NOMO-1 treated with dmso at 0.1 percent for 144 hours (cell line): ENCODE measurements at regions not wholly inside any gene's neighbourhood (a gene's known extent, or its start where the extent isn't known, plus 50 kb on each side); places are given as distances from the start of the nearest gene placed in this dataset.
"Not testable (repeated sequence)": the region's sequence is repeated elsewhere in the genome, so short reads cannot be mapped to it uniquely, and the experiment has no call there.

Experiments used
- DNase-seq: peaks from one replicate; lab custom pipeline; 2025; ENCODE audit not compliant: unreplicated experiment; lab: John Stamatoyannopoulos, UW

- DNase-seq: no peak
Observed at GRCh38 chr2:8594731-8595427, 87.0 kb upstream of the ID2 start.

DNA sequence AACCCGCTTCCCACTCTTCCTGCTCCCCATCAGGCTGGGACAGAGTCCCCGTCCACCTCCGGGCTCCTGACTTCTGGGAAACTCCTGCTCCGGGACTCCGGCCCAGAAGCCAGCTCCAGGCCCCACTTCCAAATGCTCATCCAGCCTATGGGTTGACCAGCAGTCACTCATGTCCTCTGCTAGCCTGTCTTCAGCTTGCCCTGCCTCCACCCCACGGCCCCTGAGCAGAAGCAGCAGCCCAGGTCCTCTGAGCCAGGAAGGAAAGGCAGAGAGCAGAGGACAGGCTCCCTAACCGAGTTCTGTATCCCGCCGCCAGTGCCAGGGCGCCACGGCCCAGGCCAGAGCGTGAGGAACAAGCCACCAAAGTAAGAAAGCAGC, 86.4 kb upstream of the ID2 start:
- no peak for DNase-seq

GRCh38 chr2:8595811-8596600, 85.8 kb upstream of the ID2 start:
- no peak for DNase-seq

- no peak for DNase-seq
Observed at GRCh38 chr2:8597094-8597493, 84.8 kb upstream of the ID2 start.

DNA sequence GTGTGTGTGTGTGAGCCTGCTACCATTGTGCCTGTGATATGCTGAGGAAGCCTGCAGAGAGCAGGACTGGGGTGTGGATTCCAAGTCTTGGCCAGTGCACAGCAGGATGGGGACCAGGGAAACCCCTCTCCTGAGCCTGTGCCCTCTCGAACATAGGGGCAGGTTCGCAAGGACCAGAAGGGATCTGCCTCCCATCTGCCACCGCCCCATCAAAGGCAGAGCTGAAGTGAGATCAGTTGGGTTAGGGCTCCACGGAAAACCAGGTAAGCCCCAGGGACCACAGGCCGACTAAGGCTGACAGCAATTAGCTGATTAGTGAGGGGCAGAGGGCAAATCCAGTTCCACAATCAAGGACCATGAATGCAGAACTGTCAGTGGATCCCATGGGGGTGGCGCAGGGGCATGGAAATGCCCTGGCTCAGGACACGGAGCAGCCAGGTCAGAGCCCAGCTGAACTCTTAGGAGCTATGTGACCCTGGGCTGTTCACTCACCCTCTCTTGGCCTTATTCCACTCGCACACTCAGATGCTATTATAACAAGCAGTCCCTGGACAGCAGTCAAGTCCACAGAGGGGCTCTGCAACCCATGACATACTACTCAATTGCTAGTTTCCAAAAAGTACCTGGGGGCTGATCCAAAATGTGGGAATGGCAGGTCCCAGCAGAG, 84.2 kb upstream of the ID2 start:
- no peak for DNase-seq

GRCh38 chr2:8598295-8599165, 83.3 kb upstream of the ID2 start:
- DNase-seq: peak; percentile 81

- DNase-seq: no peak
Observed at GRCh38 chr2:8599421-8600242, 82.2 kb upstream of the ID2 start.

GRCh38 chr2:8600456-8600855, 81.4 kb upstream of the ID2 start:
- no peak for DNase-seq

GRCh38 chr2:8602809-8603208, 79.0 kb upstream of the ID2 start:
- peak; percentile 19 for DNase-seq

DNA sequence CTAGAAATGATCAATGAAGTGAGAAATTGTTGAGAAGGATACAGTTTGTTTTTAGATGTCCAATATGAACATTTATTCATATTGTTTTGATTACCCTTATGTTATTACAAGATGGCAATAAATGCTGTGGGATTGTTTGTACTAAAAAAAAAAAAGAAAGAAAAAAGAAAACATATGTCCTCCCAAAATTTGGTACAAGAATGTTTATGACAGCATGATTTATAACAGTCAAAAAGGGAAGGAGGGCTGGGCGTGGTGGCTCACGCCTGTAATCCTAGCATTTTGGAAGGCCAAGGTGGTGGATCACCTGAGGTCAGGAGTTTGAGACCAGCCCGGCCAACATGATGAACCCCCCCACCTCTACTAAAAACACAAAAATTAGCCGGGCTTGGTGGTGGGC, 78.5 kb upstream of the ID2 start:
- DNase-seq: not testable (repeated sequence)

DNA sequence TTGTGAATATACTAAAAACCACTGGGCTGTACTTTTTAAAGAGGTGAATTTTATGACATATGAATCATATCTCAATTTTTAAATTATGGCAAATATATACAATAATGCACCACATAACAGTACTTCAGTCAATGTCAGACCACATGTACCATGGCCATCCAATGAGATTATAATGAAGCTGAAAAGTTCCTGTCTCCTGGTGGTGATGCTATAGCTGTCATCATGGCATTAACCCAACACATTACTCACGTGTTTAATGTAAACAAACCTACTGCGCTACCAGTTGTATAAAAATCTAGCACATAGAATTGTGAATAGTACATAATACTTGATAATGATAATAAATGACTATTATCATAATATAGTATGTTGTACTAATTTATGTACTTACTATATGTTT, 77.6 kb upstream of the ID2 start:
- DNase-seq: no peak

DNA sequence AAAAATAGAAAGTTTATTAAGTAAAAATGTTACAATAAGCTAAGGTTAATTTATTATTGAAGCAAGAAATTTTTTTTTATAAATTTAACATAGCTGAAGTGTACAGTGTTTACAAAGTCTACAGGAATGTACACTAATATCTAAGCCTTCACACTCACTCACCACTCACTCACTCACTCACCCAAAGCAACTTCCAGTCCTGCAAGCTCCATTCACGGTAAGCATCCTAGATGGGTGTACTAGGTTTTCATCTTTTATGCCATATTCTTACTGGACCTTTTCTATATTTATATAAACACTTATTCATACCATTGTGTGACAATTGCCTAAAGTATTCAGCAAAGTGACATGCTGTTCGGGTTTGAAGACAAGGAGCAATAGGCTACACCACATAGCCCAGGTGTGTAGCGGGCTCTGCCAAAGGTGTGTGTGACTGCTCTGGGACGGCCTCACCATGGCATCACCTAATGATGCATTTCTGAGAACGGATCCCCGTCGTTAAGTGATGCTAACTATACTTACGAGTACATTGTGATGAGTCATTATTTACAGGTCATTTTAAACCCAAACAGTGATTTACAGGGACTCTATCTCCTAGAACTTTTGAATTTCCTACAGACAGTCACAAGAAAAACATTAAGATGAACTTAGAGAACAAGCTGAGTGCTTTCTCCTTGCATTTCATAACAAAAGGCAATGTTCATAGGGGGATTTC, 76.3 kb upstream of the ID2 start:
- no peak for DNase-seq

GRCh38 chr2:8606226-8606625, 75.6 kb upstream of the ID2 start:
- no peak for DNase-seq

GRCh38 chr2:8606649-8607550, 75.0 kb upstream of the ID2 start:
- DNase-seq: no peak

DNA sequence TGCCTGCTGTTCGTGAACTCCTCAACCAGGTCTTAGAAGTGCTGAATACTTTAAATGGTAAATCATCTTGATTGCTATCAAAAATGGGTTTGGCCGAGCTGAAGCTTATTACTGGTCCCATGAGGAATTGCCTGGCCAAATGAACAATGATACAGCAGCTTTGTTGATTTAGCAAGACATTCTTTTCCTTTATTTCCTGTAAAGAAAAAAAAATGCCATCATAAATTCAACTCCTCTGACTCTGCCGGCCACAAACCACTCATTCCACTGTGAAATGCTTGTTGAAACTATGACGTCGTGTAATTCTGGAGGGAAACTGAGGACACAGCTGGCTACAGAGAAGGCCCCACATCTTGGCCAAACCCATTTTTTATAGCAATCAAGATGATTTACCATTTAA, 74.2 kb upstream of the ID2 start:
- DNase-seq: no peak

DNA sequence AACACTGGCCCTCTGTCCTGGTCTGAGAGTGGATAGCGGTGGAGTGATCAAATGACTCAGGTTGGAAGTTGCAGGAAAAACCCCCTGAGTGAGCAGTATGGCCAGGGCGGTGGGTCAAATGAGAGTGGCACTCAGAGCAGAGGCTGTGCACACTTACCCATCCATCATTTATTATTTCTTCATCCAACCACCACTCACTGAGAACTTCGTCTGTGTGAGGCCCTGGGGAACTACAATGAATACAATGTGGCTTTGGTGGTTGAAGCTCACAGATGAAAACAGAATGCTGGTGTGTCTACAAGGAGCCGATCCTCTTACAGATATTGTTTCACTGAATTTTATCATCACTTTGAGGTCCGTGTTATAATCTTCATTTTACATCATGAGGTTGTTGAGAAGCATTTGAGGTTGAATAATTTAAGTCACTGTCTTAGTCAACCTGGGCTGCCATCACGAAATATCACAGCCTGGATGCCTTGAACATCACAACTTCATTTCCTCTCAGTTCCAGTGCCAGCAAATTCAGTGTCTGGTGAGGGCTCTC, 73.4 kb upstream of the ID2 start:
- no peak for DNase-seq

- no peak for DNase-seq
Observed at GRCh38 chr2:8609357-8609811, 72.5 kb upstream of the ID2 start.

- not testable (repeated sequence) for DNase-seq
Observed at GRCh38 chr2:8610775-8611174, 71.1 kb upstream of the ID2 start.
